ENCODE measurements at regions not wholly inside any gene's neighbourhood (a gene's known extent, or its start where the extent isn't known, plus 50 kb on each side); places are given as distances from the start of the nearest gene placed in this dataset.

DNA sequence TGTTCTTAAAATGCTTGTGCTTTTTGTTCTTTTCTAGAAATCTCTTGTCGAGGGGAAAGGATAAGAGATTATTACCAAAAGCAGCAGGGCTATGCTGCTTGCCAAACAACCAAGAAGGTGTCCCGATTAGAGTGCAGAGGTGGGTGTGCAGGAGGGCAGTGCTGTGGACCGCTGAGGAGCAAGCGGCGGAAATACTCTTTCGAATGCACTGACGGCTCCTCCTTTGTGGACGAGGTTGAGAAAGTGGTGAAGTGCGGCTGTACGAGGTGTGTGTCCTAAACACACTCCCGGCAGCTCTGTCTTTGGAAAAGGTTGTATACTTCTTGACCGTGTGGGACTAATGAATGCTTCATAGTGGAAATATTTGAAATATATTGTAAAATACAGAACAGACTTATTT lies 81.5 kb upstream of the PACRGL start:
- WGBS (ENCODE audit: insufficient coverage, low coverage, missing lambda C conversion rate): 12% methylated on average over 12 of the region's 12 CpGs
- Histone ChIP-seq H3K9me3 (replicated peaks; ENCODE audit: control insufficient read depth, insufficient read depth, low read depth, low read length) (no peaks in the 10 kb centered on the region), H3K36me3 (ENCODE audit: control insufficient read depth, insufficient read depth, low read length) (no peaks in the 10 kb centered on the region), H4K20me1 (replicated peaks; ENCODE audit: control insufficient read depth, insufficient read depth, low read length) (no peaks in the 10 kb centered on the region), H3K4me2 (ENCODE audit: insufficient read depth, low read length) (no peak overlapping the region), H3K27ac (ENCODE audit: extremely low read depth, low read depth, low read length) (no peak overlapping the region), H3K4me3 (no peak overlapping the region), H2AFZ (ENCODE audit: low read depth, low read length) (no peak overlapping the region), H3K4me1 (replicated peaks in 1 of 2; ENCODE audit: control insufficient read depth in 2 of 2, insufficient read depth in 2 of 2, low read length in 2 of 2) (no peaks in the 10 kb centered on the region), H3K9me1 (ENCODE audit: control insufficient read depth, insufficient read depth, low read length) (no peaks in the 10 kb centered on the region), H3K79me2 (ENCODE audit: control insufficient read depth, insufficient read depth, low read length) (no peaks in the 10 kb centered on the region), H3K27me3 (ENCODE audit: control insufficient read depth in 2 of 2, insufficient read depth in 2 of 2, low read length in 2 of 2) (no peaks in the 10 kb centered on the region), H3K9ac (ENCODE audit: insufficient read depth in 1 of 2, low read depth in 2 of 2, low read length in 2 of 2) (no peak overlapping the region)
- ChIA-PET POLR2A (no interaction called here), CTCF (ENCODE audit: low intra/inter-chr PET ratio) (no interaction called here)
- no TSS peak for BruUV-seq (replicated peaks)
- no peak for DNase-seq (ENCODE audit: extremely low read depth in 1 of 4, low spot score in 3 of 4)
- ATAC-seq: no peak
- TF ChIP-seq TAF1 (IDR thresholded peaks at IDR 0.05; ENCODE audit: control insufficient read depth, extremely low read depth, insufficient read depth, low read length, severe bottlenecking) (no peak), ERF (CRISPR knock-in tag; IDR thresholded peaks at IDR 0.05) (no peak), HNRNPK (IDR thresholded peaks at IDR 0.05; ENCODE audit: low read depth, low read length, poor library complexity, severe bottlenecking) (no peak), ADNP (tag; IDR thresholded peaks at IDR 0.05) (no peak), KHSRP (IDR thresholded peaks at IDR 0.05) (no peak), E2F3 (CRISPR knock-in tag; IDR thresholded peaks at IDR 0.05) (no peak)
- FAIRE-seq: no peak
- intact Hi-C loops (cut with micrococcal nuclease) (no loop called here), in situ Hi-C loops (cut with MboI) (no loop called here)

DNA sequence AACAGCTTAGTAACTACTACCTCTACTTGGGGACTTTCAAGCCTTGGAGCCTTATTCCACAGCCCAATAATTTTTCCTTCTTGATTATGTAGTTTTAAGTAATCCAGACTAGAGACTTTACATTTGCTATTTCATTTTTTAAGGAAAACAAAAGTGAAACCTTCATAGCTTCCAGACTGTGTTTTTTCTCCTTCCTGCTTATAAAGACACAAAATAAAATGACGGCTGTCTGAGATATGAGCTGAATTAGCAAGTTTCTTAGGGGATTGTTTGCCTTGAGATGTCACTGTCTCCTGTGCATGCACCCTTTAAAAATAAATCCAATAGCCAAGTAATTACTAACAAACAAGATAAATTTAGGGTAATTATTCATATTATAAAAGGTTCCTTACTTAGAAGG lies 78.8 kb upstream of the PACRGL start:
- Histone ChIP-seq H3K79me2 (ENCODE audit: control insufficient read depth, insufficient read depth, low read length) (no peaks in the 10 kb centered on the region), H4K20me1 (replicated peaks; ENCODE audit: control insufficient read depth, insufficient read depth, low read length) (no peaks in the 10 kb centered on the region), H3K4me3 (no peak overlapping the region), H3K36me3 (ENCODE audit: control insufficient read depth, insufficient read depth, low read length) (no peaks in the 10 kb centered on the region), H3K27ac (ENCODE audit: extremely low read depth, low read depth, low read length) (no peak overlapping the region), H3K9ac (ENCODE audit: insufficient read depth in 1 of 2, low read depth in 2 of 2, low read length in 2 of 2) (no peak overlapping the region), H3K9me1 (ENCODE audit: control insufficient read depth, insufficient read depth, low read length) (no peaks in the 10 kb centered on the region), H3K9me3 (replicated peaks; ENCODE audit: control insufficient read depth, insufficient read depth, low read depth, low read length) (no peaks in the 10 kb centered on the region), H2AFZ (ENCODE audit: low read depth, low read length) (no peak overlapping the region), H3K4me1 (replicated peaks in 1 of 2; ENCODE audit: control insufficient read depth in 2 of 2, insufficient read depth in 2 of 2, low read length in 2 of 2) (no peaks in the 10 kb centered on the region), H3K4me2 (ENCODE audit: insufficient read depth, low read length) (no peak overlapping the region), H3K27me3 (ENCODE audit: control insufficient read depth in 2 of 2, insufficient read depth in 2 of 2, low read length in 2 of 2) (no peaks in the 10 kb centered on the region)
- ChIA-PET CTCF (ENCODE audit: low intra/inter-chr PET ratio) (no interaction called here), POLR2A (no interaction called here)
- no peak for ATAC-seq
- in situ Hi-C loops (cut with MboI): no loop called here
- intact Hi-C loops (cut with micrococcal nuclease): no loop called here
- BruUV-seq (replicated peaks): no TSS peak
- FAIRE-seq: no peak
- WGBS (ENCODE audit: insufficient coverage, low coverage, missing lambda C conversion rate): 21% methylated on average over 1 of the region's 1 CpG
- DNase-seq (ENCODE audit: extremely low read depth in 1 of 4, low spot score in 3 of 4): no peak
- TF ChIP-seq CREBBP (IDR thresholded peaks at IDR 0.05; ENCODE audit: low read depth, low read length) (no peak), GTF2A2 (tag; IDR thresholded peaks at IDR 0.05) (no peak), ZNF146 (CRISPR knock-in tag; IDR thresholded peaks at IDR 0.05; ENCODE audit: unreplicated experiment) (no peak), ZNF76 (CRISPR knock-in tag; IDR thresholded peaks at IDR 0.05; ENCODE audit: borderline replicate concordance) (no peak), MECOM (CRISPR knock-in tag; IDR thresholded peaks at IDR 0.05) (no peak), SIRT6 (IDR thresholded peaks at IDR 0.05; ENCODE audit: low read depth, low read length) (no peak), RBM14 (IDR thresholded peaks at IDR 0.05; ENCODE audit: borderline replicate concordance, insufficient read depth, low read depth, low read length) (no peak), SUPT5H (IDR thresholded peaks at IDR 0.05) (no peak), TCF3 (CRISPR knock-in tag; IDR thresholded peaks at IDR 0.05) (no peak), ZNF143 (CRISPR knock-in tag; IDR thresholded peaks at IDR 0.05) (no peak), EZH2 (IDR thresholded peaks at IDR 0.05; ENCODE audit: borderline replicate concordance, low read depth, low read length) (no peak), TAF15 (IDR thresholded peaks at IDR 0.05; ENCODE audit: low read depth, low read length) (no peak), NUFIP1 (IDR thresholded peaks at IDR 0.05; ENCODE audit: partially characterized antibody) (no peak)
- TF ChIP-seq, protein P1, sequence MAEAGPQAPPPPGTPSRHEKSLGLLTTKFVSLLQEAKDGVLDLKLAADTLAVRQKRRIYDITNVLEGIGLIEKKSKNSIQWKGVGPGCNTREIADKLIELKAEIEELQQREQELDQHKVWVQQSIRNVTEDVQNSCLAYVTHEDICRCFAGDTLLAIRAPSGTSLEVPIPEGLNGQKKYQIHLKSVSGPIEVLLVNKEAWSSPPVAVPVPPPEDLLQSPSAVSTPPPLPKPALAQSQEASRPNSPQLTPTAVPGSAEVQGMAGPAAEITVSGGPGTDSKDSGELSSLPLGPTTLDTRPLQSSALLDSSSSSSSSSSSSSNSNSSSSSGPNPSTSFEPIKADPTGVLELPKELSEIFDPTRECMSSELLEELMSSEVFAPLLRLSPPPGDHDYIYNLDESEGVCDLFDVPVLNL (CRISPR knock-in tag; IDR thresholded peaks at IDR 0.05; ENCODE audit: low read depth): no peak
